Suprapubic skin (tissue), 4 donors: ENCODE measurements at regions not wholly inside any gene's neighbourhood (a gene's known extent, or its start where the extent isn't known, plus 50 kb on each side); places are given as distances from the start of the nearest gene placed in this dataset.

Experiments used
- DNase-seq, 2 donors: peaks; one replicate each; pipeline ENCODE4 v3.0.0-alpha.2; 2019; ENCODE audit warnings: low spot score in 2 of 2
- H3K27ac ChIP-seq: fragments of 200-600 bp; sonication (generic); one replicate; pipeline ENCODE4 v1.5.1; 2019
- H3K27me3 ChIP-seq: fragments of 200-600 bp; sonication (generic); one replicate; pipeline ENCODE4 v1.5.1; 2019
- H3K36me3 ChIP-seq: fragments of 200-600 bp; sonication (generic); one replicate; pipeline ENCODE4 v1.5.1; 2019
- H3K4me1 ChIP-seq: fragments of 200-600 bp; sonication (generic); one replicate; pipeline ENCODE4 v1.5.1; 2019
- H3K4me3 ChIP-seq: fragments of 200-600 bp; sonication (generic); one replicate; pipeline ENCODE4 v1.5.1; 2019; ENCODE audit warnings: mild to moderate bottlenecking
- H3K9me3 ChIP-seq: fragments of 200-600 bp; sonication (generic); one replicate; pipeline ENCODE4 v1.5.1; 2019
- CTCF ChIP-seq, 2 donors: fragments of 200-600 bp in 1 of 2; fragments of 450-650 bp in 1 of 2; sonication (generic) in 1 of 2; IDR thresholded peaks; one replicate each; pipeline ENCODE4 v1.5.1; 2016 to 2019; ENCODE audit warnings: antibody characterized with exemption in 2 of 2, mild to moderate bottlenecking in 1 of 2, moderate library complexity in 1 of 2
- EP300 ChIP-seq: sonication (generic); formaldehyde crosslinking; IDR thresholded peaks from one replicate; pipeline ENCODE4 v1.6.1; 2017; ENCODE audit warnings: antibody characterized with exemption
- POLR2A ChIP-seq, 2 donors: fragments of 450-650 bp; IDR thresholded peaks; one replicate each; pipeline ENCODE4 v1.6.1; 2017; ENCODE audit warnings: antibody characterized with exemption in 2 of 2, mild to moderate bottlenecking in 2 of 2, moderate library complexity in 2 of 2
- POLR2AphosphoS5 ChIP-seq, 3 donors: sonication (generic); formaldehyde crosslinking; IDR thresholded peaks; one replicate each; pipeline ENCODE4 v1.6.1; 2017; ENCODE audit warnings: antibody characterized with exemption in 3 of 3
- WGBS: methylation state at CpG from one replicate; pipeline ENCODE4 v1.1.5; 2018; 5-methylcytosine and 5-hydroxymethylcytosine counted together

GRCh38 chr5:111641533-111642233, 115.3 kb downstream of the NREP start:
- no peak for DNase-seq
- 26% methylated on average over 4 of the region's 4 CpGs for WGBS
- Histone ChIP-seq H3K4me3 (no peak overlapping the region), H3K4me1 (peaks cover 11% of the 10 kb centered on the region), H3K27me3 (no peaks in the 10 kb centered on the region), H3K27ac (no peak overlapping the region), H3K36me3 (no peaks in the 10 kb centered on the region), H3K9me3 (peaks cover 7% of the 10 kb centered on the region)
- TF ChIP-seq POLR2A (IDR thresholded peaks at IDR 0.05): no peak
- no peak for TF ChIP-seq CTCF (IDR thresholded peaks at IDR 0.05)
- TF ChIP-seq EP300: no peak
- no peak for TF ChIP-seq POLR2AphosphoS5 (IDR thresholded peaks at IDR 0.05)

GRCh38 chr5:111639912-111640311, 117.1 kb downstream of the NREP start:
- 75% methylated on average over 1 of the region's 2 CpGs for WGBS
- Histone ChIP-seq H3K27me3 (no peaks in the 10 kb centered on the region), H3K9me3 (peaks cover 7% of the 10 kb centered on the region), H3K4me3 (no peak overlapping the region), H3K36me3 (no peaks in the 10 kb centered on the region), H3K27ac (no peak overlapping the region), H3K4me1 (peaks cover 23% of the 10 kb centered on the region)
- no peak for DNase-seq
- TF ChIP-seq EP300 (no peak), POLR2A (IDR thresholded peaks at IDR 0.05) (no peak), CTCF (IDR thresholded peaks at IDR 0.05) (no peak), POLR2AphosphoS5 (IDR thresholded peaks at IDR 0.05) (no peak)

- no peak for TF ChIP-seq EP300
- no peak for TF ChIP-seq POLR2AphosphoS5 (IDR thresholded peaks at IDR 0.05)
- no peak for TF ChIP-seq POLR2A (IDR thresholded peaks at IDR 0.05)
- TF ChIP-seq CTCF (IDR thresholded peaks at IDR 0.05): no peak
- 63% methylated on average over 2 of the region's 2 CpGs for WGBS
- H3K36me3 ChIP-seq: no peaks in the 10 kb centered on the region
- peaks cover 20% of the 10 kb centered on the region for H3K4me1 ChIP-seq
- no peak overlapping the region for H3K4me3 ChIP-seq
- DNase-seq: no peak
- no peaks in the 10 kb centered on the region for H3K27me3 ChIP-seq
- peaks cover 7% of the 10 kb centered on the region for H3K9me3 ChIP-seq
- H3K27ac ChIP-seq: no peak overlapping the region
Observed at GRCh38 chr5:111636736-111637135, 120.3 kb downstream of the NREP start.

- H3K27ac ChIP-seq: no peak overlapping the region
- peaks cover 13% of the 10 kb centered on the region for H3K4me1 ChIP-seq
- no peak overlapping the region for H3K4me3 ChIP-seq
- no peaks in the 10 kb centered on the region for H3K36me3 ChIP-seq
- no peaks in the 10 kb centered on the region for H3K27me3 ChIP-seq
- H3K9me3 ChIP-seq: peaks cover 7% of the 10 kb centered on the region
- WGBS: 40% methylated on average over 3 of the region's 3 CpGs
- no peak for DNase-seq
- TF ChIP-seq CTCF (IDR thresholded peaks at IDR 0.05) (no peak), POLR2A (IDR thresholded peaks at IDR 0.05) (no peak), EP300 (no peak), POLR2AphosphoS5 (IDR thresholded peaks at IDR 0.05) (no peak)
Observed at GRCh38 chr5:111635916-111636570, 121.0 kb downstream of the NREP start.

- Histone ChIP-seq H3K9me3 (peaks cover 7% of the 10 kb centered on the region), H3K4me3 (no peak overlapping the region), H3K27me3 (no peaks in the 10 kb centered on the region), H3K36me3 (no peaks in the 10 kb centered on the region), H3K4me1 (peaks cover 13% of the 10 kb centered on the region), H3K27ac (no peak overlapping the region)
- TF ChIP-seq POLR2AphosphoS5 (IDR thresholded peaks at IDR 0.05) (no peak), EP300 (no peak), CTCF (IDR thresholded peaks at IDR 0.05) (no peak), POLR2A (IDR thresholded peaks at IDR 0.05) (no peak)
- WGBS: 14% methylated on average over 7 of the region's 7 CpGs
- no peak for DNase-seq
Observed at GRCh38 chr5:111635151-111635902, 121.7 kb downstream of the NREP start.
